ENCODE measurements at regions not wholly inside any gene's neighbourhood (a gene's known extent, or its start where the extent isn't known, plus 50 kb on each side); places are given as distances from the start of the nearest gene placed in this dataset.

- H3K4me1 Mint-ChIP-seq, result peaks cover 81% of the 10 kb centered on the region
- POLR2A ChIA-PET, result no interaction called here
These were observed 243.4 kb downstream of the BCL11A start for GRCh38 chr2:60309941-60310660.

GRCh38 chr2:60309336-60309735 is 244.1 kb downstream of the BCL11A start:
- Histone ChIP-seq H3K9ac (ENCODE audit: low read length) (no peak overlapping the region), H3K9me3 (ENCODE audit: control extremely low read depth in 1 of 3, control insufficient read depth in 2 of 3, insufficient read depth in 1 of 3, low read length in 2 of 3) (no peaks in the 10 kb centered on the region), H3K4me2 (replicated peaks; ENCODE audit: low read depth, low read length, poor library complexity, severe bottlenecking) (no peak overlapping the region), H3K4me3 (ENCODE audit: control extremely low read depth in 1 of 5, extremely low read depth in 1 of 5, insufficient read depth in 1 of 5, low read depth in 2 of 5, low read length in 4 of 5) (no peak overlapping the region), H3K4me1 (ENCODE audit: control insufficient read depth in 2 of 2, insufficient read depth in 2 of 2, low read length in 2 of 2) (peaks cover 42 to 59% of the 10 kb centered on the region in 2 donors), H3K27ac (ENCODE audit: low read length in 2 of 2) (no peak overlapping the region), H3K36me3 (replicated peaks in 1 of 2; ENCODE audit: control extremely low read depth in 1 of 2, control insufficient read depth in 1 of 2, extremely low read depth in 1 of 2, insufficient read depth in 2 of 2, low read length in 1 of 2) (no peaks in the 10 kb centered on the region), H4K20me1 (ENCODE audit: control insufficient read depth, insufficient read depth, low read length, poor library complexity, severe bottlenecking) (no peaks in the 10 kb centered on the region), H3K27me3 (replicated peaks in 1 of 4; ENCODE audit: control extremely low read depth in 1 of 4, control insufficient read depth in 3 of 4, insufficient read depth in 4 of 4, low read length in 3 of 4) (no peaks in the 10 kb centered on the region), H3K79me2 (ENCODE audit: control insufficient read depth, insufficient read depth, low read length) (peaks cover 8% of the 10 kb centered on the region), H2AFZ (ENCODE audit: insufficient read depth, low read depth, low read length, poor library complexity, severe bottlenecking) (no peak overlapping the region)
- H3K4me1 Mint-ChIP-seq, result peaks cover 77% of the 10 kb centered on the region
- ATAC-seq (ENCODE audit: low read depth) (no peak), DNase-seq (no peak)
- ChIA-PET POLR2A (no interaction called here), CTCF (no interaction called here)
- intact Hi-C loops (cut with micrococcal nuclease), result no loop called here
- WGBS (ENCODE audit: insufficient coverage), result no CpG with 5 or more reads among the region's 4 CpGs
- no peaks in the 10 kb centered on the region for H3K27me3 Mint-ChIP-seq
- TF ChIP-seq EZH2 (IDR thresholded peaks at IDR 0.05; ENCODE audit: borderline replicate concordance, insufficient read depth, low read depth, low read length, poor library complexity, severe bottlenecking) (no peak), CTCF (IDR thresholded peaks at IDR 0.05) (no peak)
- H3K9me3 Mint-ChIP-seq (ENCODE audit: insufficient read depth), result no peaks in the 10 kb centered on the region
- no peak overlapping the region for H3K4me3 Mint-ChIP-seq
- H3K27ac Mint-ChIP-seq, result no peak overlapping the region

More at GRCh38 chr2:60309941-60310660, 243.4 kb downstream of the BCL11A start:
- peaks cover 8% of the 10 kb centered on the region for H3K79me2 ChIP-seq (ENCODE audit: control insufficient read depth, insufficient read depth, low read length)
- no peak overlapping the region for H3K9ac ChIP-seq (ENCODE audit: low read length)
- no peak overlapping the region for H3K4me2 ChIP-seq (replicated peaks; ENCODE audit: low read depth, low read length, poor library complexity, severe bottlenecking)
- no peaks in the 10 kb centered on the region for H3K36me3 ChIP-seq (replicated peaks in 1 of 2; ENCODE audit: control extremely low read depth in 1 of 2, control insufficient read depth in 1 of 2, extremely low read depth in 1 of 2, insufficient read depth in 2 of 2, low read length in 1 of 2)
- H3K4me1 ChIP-seq (ENCODE audit: control insufficient read depth in 2 of 2, insufficient read depth in 2 of 2, low read length in 2 of 2), result peaks cover 42 to 64% of the 10 kb centered on the region in 2 donors
- H3K27me3 ChIP-seq (replicated peaks in 1 of 4; ENCODE audit: control extremely low read depth in 1 of 4, control insufficient read depth in 3 of 4, insufficient read depth in 4 of 4, low read length in 3 of 4), result no peaks in the 10 kb centered on the region
- TF ChIP-seq CTCF (IDR thresholded peaks at IDR 0.05) (no peak), EZH2 (IDR thresholded peaks at IDR 0.05; ENCODE audit: borderline replicate concordance, insufficient read depth, low read depth, low read length, poor library complexity, severe bottlenecking) (no peak)
- H3K27ac ChIP-seq (ENCODE audit: low read length in 2 of 2), result no peak overlapping the region
- DNase-seq (no peak), ATAC-seq (ENCODE audit: low read depth) (no peak)
- no peak overlapping the region for H2AFZ ChIP-seq (ENCODE audit: insufficient read depth, low read depth, low read length, poor library complexity, severe bottlenecking)
- no peaks in the 10 kb centered on the region for H3K27me3 Mint-ChIP-seq
- H3K4me3 Mint-ChIP-seq, result peak overlapping the region; percentile 21
- 89% methylated on average over 3 of the region's 5 CpGs for WGBS (ENCODE audit: insufficient coverage)
- no peak overlapping the region for H3K4me3 ChIP-seq (ENCODE audit: control extremely low read depth in 1 of 5, extremely low read depth in 1 of 5, insufficient read depth in 1 of 5, low read depth in 2 of 5, low read length in 4 of 5)
- intact Hi-C loops (cut with micrococcal nuclease), result no loop called here
- no peak overlapping the region for H3K27ac Mint-ChIP-seq
- CTCF ChIA-PET, result no interaction called here
- no peaks in the 10 kb centered on the region for H3K9me3 ChIP-seq (ENCODE audit: control extremely low read depth in 1 of 3, control insufficient read depth in 2 of 3, insufficient read depth in 1 of 3, low read length in 2 of 3)
- no peaks in the 10 kb centered on the region for H4K20me1 ChIP-seq (ENCODE audit: control insufficient read depth, insufficient read depth, low read length, poor library complexity, severe bottlenecking)
- no peaks in the 10 kb centered on the region for H3K9me3 Mint-ChIP-seq (ENCODE audit: insufficient read depth)
